GM19397 (cell line): ENCODE measurements at regions not wholly inside any gene's neighbourhood (a gene's known extent, or its start where the extent isn't known, plus 50 kb on each side); places are given as distances from the start of the nearest gene placed in this dataset.
"Not testable (repeated sequence)": the region's sequence is repeated elsewhere in the genome, so short reads cannot be mapped to it uniquely, and the experiment has no call there.

Experiments
- ATAC-seq: cut with Tn5 transposase; IDR thresholded peaks from one replicate; pipeline ENCODE4 v1.9.1; 2021; ENCODE audit warnings: mild to moderate bottlenecking, moderate library complexity; ENCODE audit not compliant: unreplicated experiment

DNA sequence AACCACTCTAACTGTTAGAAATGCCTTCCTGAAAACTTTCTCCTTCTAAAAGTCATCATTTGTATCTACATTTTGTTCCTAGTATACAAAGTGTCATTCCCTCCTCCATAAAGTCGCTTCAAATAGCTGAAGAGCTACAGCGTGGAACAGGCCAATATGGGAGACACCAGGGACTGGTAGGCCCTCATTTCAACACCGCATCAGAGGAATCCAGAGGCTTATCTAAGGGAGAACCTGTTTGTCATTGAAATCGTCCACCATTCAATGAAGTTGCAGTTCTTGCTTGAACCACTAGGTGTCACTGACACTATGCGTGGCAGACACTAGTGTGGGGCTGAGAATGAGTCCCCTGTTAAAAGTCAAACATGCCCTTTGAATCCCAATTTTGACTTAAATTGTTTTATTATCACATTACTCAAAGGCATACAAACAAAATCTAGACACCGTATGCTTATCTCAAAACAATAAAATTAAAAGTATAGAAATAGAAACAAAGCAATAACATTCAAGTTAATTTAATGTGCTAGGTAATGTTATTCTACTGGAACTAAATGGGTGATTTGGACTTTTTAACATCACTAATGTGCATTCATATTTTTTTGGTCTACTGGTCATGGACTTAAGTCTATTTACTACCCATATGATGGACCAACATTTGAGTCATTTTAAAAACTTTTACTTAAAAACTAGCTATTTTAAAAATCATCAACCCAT is 182.3 kb downstream of the FCRL5 start:
- no peak for ATAC-seq

DNA sequence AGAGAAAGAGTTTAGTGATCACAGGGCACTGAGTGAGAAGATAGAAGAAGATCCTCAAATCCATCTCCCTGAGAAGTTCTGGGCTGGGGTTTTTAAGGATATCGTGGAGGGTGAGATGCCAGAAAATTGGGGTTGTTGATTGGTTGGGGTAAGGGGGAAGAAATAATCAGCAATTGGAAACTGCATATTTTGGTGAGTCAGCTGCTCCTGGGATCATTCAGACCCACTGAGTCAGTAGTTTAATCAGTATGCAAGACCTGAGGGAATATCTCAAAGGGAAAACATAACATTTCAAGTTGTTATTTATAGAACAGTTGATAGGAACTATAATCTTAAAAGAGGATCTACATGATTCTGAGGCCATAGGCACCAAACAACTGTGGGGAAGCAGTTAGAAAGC is 183.4 kb downstream of the FCRL5 start:
- not testable (repeated sequence) for ATAC-seq

GRCh38 chr1:157368363-157368762 is 184.0 kb downstream of the FCRL5 start:
- ATAC-seq, result no peak

DNA sequence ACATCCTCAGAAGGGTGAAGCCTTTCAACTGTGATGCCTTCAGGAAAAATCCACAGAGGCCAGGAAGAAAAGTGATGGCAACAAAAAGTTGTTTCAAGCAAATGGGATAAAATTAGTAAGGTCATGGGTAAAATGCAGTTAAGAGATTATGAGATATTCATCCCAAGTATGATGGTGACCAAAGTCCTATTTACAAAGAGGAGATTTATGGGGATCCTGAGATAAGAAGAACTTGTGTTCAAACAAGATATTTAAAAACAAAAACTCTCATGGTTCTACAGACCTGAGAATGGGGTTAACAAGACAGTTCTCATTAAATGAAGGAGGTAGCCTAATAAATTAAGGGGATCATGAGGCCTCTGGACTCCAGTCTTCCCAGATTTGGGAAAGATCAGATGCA is 184.4 kb downstream of the FCRL5 start:
- no peak for ATAC-seq

DNA sequence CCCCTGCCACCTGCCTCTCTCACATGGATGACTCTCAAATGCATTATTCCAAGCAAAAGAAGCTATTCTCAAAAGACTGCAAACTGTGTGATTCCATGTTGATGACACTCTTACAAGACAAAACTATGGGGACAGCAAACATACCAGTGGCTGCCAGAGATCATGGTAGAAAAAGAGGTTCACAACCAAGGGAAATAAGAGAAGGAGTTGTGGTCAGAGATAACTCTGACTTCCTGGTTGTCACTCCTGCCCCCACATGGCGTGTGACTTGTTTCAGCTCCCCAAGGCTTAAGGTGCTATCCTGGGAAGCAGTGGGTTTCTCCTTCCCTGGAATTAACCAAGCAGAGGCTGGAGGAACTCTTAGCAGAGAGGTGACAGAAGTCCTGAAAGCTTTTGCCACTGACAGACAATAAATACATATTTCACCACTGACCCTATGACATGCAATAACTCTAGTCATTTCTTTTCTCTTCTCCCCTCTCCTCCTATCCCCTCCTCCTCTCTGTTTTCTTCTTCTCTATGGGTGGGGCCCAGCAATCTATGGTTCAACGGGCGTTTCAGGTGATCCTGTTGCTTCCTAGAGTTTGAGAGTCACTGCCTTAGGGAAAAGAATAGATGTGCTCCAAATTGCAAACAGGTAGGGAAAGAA is 185.1 kb downstream of the FCRL5 start:
- ATAC-seq, result no peak

DNA sequence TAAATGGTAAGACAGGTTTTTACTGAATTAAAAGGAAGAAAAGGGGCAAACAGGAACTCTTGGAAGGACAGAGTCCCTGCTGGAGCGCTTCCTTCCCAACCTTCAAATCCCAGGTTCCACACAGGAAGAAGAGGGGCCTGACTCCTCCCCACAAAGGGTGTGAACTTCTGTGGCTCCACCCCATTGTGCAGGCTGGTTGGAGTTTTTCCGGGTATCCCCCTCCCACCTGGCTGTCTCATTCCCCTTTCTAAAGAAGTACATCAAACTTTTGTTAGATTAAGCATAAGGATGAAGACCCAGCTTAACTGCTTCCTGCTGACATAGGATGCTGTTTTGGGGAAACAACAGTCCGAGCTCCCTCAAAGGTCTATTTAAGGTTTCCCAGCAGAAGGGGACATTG is 187.7 kb downstream of the FCRL5 start:
- ATAC-seq, result no peak

DNA sequence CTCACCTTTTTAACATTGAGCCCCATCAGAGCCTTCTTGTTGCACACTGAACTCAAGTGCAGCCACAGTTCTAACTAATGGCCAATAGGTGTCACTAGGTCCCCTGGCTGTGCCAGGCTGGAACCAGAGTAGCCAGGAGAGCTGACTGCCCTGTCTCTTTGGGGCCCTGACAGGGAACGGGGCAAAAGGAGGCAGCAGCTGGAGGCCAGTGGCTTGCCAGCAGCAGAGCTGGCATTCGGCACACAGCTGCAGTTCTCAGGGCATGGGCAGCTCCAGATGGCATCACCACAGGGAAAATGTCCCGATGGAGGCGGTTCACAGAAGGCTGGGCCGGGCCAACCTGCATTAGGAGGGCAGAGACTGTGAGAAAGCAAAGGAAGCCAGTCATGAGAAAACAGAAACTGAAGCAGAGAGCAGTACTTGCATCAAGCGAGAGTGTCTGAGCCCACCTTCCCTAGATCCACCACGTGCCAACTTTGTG is 188.6 kb downstream of the FCRL5 start:
- ATAC-seq, result no peak

- ATAC-seq, result no peak
These were observed 192.3 kb downstream of the FCRL5 start for GRCh38 chr1:157360023-157360390.

DNA sequence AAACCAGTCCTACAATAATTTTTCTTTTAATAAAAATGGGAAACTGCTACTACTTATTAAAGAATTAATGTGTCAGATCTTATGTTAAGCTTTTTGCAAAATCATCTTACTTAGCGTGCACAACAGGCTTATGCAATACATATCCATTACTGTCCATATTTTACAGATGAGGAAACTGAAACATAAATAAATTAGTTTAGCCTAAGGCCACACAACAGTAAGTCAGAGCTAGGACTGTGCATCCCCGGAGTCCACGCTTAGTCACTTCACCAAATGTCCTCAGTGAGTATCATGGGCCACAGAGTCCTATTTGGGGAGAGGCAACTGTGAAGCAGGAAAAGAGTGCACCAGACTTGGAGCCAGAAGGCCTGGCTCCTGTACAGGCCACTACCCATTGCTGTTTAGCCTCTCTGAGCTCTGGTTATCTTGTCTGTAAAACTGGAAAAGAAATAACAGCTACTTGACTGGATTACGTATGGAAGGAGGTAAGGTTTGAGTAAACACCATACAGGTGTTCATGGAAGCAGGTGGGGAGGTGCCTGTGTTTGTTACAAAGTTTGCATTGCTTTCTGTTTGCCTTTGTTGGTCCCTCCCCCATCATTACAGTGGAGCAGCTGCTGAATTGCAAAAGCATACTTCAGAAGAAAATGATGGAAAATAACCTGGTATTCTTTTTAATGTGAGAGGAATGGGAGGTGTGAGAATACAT is 192.8 kb downstream of the FCRL5 start:
- no peak for ATAC-seq

DNA sequence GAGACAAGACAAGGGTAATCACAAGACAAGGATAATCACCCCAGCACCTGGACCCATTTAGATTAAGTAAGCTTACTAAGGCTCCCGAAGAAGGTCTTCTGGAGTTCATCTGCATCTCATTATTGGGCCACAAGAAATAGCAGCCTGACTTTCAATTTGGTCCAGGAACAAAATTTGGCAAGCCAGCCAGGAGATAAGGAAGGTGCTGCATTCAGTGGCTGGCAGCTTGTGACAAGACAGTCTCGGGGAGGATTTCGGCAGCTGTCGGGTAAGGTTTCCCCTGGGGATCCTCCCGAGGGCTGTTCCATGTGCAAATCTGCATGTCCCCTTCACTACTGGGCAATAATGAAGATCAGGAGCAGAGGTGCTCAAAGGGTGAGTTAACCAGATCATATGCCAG is 195.2 kb downstream of the FCRL5 start:
- no peak for ATAC-seq

GRCh38 chr1:157356601-157357000 is 195.7 kb downstream of the FCRL5 start:
- ATAC-seq, result no peak

GRCh38 chr1:157353546-157353945 is 198.8 kb downstream of the FCRL5 start:
- no peak for ATAC-seq

GRCh38 chr1:157352817-157353408 is 199.4 kb downstream of the FCRL5 start:
- no peak for ATAC-seq

GRCh38 chr1:157352216-157352615 is 200.1 kb downstream of the FCRL5 start:
- no peak for ATAC-seq

- not testable (repeated sequence) for ATAC-seq
These were observed 200.5 kb downstream of the FCRL5 start for GRCh38 chr1:157351800-157352199.

DNA sequence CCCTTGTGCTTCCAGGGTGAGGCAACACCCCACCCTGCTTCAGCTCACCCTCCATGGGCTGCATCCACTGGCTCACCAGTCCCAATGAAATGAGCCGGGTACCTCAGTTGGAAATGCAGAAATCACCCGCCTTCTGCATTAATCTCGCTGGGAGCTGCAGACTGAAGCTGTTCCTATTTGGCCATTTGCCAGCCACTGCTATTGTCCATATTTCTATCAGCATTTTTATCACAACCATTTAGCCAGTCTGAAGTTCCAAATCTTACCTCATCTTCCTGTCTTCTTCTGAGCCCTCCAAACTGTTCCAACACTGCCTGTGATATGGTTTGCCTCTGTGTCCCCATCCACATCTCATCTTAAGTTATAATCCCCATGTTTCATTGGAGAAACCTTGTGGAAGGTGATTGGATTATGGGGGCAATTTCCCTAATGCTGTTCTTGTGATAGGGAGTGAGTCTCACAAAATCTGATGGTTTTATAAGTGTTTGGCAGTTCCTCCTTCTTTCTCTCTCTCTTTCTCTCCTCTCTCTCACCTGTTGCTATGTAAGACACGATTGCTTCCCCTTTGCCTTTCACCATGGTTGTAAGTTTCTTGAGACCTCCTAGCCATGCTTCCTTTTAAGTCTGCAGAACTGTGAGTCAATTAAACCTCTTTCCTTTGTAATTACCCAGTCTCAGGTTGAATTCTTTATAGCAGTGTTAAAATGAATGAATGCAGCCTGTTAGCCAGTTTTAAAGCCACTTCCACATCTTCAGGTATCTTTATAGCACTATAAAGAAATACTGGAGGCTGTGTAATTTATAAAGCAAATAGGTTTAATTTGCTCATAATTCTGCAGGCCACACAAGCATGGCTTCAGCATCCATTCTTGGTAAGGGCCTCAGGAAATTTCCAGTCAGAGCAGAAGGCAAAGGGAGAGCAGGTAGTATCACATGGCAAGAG is 203.5 kb downstream of the FCRL5 start:
- ATAC-seq, result no peak

- no peak for ATAC-seq
These were observed 204.8 kb downstream of the FCRL5 start for GRCh38 chr1:157347506-157347905.

GRCh38 chr1:157337785-157338184 is 199.6 kb upstream of the ETV3 start:
- ATAC-seq, result not testable (repeated sequence)

DNA sequence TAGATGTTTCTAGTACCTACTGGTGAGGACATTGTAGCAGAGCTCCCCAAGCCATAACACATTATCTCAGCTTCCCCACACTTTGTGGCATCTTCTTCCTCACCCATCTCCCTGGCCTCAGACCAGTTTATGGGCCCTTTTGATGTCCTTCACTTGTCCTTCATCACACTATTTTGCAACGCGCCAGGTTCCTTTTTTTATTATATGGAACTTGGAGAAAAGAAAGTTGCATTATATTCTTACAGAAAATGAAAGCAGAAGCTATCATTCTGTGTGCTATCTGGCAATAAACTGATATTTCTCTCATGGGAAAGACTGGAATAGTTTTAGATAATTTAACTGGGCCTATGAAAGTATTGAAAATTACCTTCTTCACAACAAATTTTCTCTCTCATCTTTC is 196.9 kb upstream of the ETV3 start:
- ATAC-seq, result no peak

DNA sequence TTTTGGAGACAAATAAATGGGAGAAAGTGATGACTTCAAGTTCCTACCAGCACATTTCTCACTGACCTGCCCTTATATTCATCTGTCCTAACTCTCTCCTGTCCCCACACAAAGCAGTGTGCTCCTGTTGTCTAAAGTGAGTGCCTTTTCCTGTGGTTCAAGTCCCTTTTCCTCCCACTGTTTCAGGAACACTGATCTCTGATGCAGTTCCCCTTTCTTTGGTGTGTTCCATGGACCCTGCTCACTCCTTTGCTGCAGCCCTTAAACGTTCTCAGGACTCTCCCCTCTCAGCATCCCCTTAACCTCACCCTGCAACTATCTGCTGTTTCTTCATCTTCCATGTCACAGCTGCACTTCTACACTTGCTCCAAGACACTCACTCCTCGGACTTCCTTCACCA is 195.8 kb upstream of the ETV3 start:
- ATAC-seq, result no peak
